Ishikawa (cell line): ENCODE measurements at regions not wholly inside any gene's neighbourhood (a gene's known extent, or its start where the extent isn't known, plus 50 kb on each side); places are given as distances from the start of the nearest gene placed in this dataset.

Source experiments
- CEBPB ChIP-seq: IDR thresholded peaks from 2 replicates; pipeline ENCODE4 v1.6.1; 2012
- CREB1 ChIP-seq: IDR thresholded peaks from 2 replicates; pipeline ENCODE4 v1.6.1; 2012; ENCODE audit warnings: low read depth
- EGR1 ChIP-seq: IDR thresholded peaks from 2 replicates; pipeline ENCODE4 v1.6.1; 2012
- EP300 ChIP-seq: IDR thresholded peaks from 2 replicates; pipeline ENCODE4 v1.6.1; 2012; ENCODE audit warnings: borderline replicate concordance
- FOXM1 ChIP-seq: IDR thresholded peaks from 2 replicates; pipeline ENCODE4 v1.6.1; 2012; ENCODE audit warnings: low read depth, borderline replicate concordance
- NFIC ChIP-seq: IDR thresholded peaks from 2 replicates; pipeline ENCODE4 v1.6.1; 2012
- RAD21 ChIP-seq: IDR thresholded peaks from 2 replicates; pipeline ENCODE4 v1.6.1; 2012; ENCODE audit warnings: low read depth
- REST ChIP-seq: IDR thresholded peaks from 2 replicates; pipeline ENCODE4 v1.6.1; 2012; ENCODE audit warnings: low read depth, mild to moderate bottlenecking
- TAF1 ChIP-seq: IDR thresholded peaks from 2 replicates; pipeline ENCODE4 v1.6.1; 2012; ENCODE audit warnings: low read depth, mild to moderate bottlenecking
- TCF12 ChIP-seq: IDR thresholded peaks from 2 replicates; pipeline ENCODE4 v1.6.1; 2012; ENCODE audit warnings: low read depth
- TEAD4 ChIP-seq: IDR thresholded peaks from 2 replicates; pipeline ENCODE4 v1.6.1; 2012
- YY1 ChIP-seq: IDR thresholded peaks from 2 replicates; pipeline ENCODE4 v1.6.1; 2012; ENCODE audit warnings: low read depth
- ZBTB7A ChIP-seq: IDR thresholded peaks from 2 replicates; pipeline ENCODE4 v1.6.1; 2012; ENCODE audit warnings: low read depth
- TF ChIP-seq, protein P1 (sequence below): IDR thresholded peaks from 2 replicates; pipeline ENCODE4 v1.6.1; 2012
- TF ChIP-seq, protein P2 (sequence below): IDR thresholded peaks from 2 replicates; pipeline ENCODE4 v1.6.1; 2012

- TF ChIP-seq NFIC (no peak), TAF1 (no peak), EP300 (no peak), RAD21 (no peak), REST (no peak), CREB1 (no peak), YY1 (no peak), TCF12 (no peak), TEAD4 (no peak), FOXM1 (no peak), CEBPB (no peak)
- TF ChIP-seq, protein P1, sequence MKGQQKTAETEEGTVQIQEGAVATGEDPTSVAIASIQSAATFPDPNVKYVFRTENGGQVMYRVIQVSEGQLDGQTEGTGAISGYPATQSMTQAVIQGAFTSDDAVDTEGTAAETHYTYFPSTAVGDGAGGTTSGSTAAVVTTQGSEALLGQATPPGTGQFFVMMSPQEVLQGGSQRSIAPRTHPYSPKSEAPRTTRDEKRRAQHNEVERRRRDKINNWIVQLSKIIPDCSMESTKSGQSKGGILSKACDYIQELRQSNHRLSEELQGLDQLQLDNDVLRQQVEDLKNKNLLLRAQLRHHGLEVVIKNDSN = no peak
- TF ChIP-seq, protein P2, sequence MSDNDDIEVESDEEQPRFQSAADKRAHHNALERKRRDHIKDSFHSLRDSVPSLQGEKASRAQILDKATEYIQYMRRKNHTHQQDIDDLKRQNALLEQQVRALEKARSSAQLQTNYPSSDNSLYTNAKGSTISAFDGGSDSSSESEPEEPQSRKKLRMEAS = no peak
These were observed 225.8 kb upstream of the ARSJ start for GRCh38 chr4:114205261-114205660.

DNA sequence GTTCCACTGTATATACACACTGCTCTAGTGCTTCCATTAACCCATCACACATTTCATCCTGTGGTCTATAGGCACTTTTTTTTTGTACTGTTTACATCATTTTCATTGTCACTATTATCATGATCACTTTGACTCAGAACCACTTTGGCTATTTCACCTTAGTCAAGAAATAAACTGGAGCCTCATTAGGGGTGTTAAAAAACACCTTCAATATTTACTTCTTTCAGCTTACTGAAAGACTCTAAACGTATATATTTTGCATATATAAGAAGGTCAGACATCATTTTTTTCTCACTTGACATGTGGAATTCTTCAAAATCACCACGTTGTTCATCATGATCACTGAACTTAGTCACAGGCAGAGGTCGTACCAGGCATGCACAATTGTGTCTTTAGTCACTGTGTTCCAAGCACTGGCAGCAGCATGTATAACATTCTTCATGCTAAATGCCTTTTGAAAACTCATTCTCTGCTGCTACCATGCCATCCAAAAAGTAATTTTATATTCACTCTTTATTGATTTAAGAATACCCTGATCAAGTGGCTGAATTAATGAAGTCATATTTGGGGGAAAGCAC lies 229.2 kb upstream of the ARSJ start:
- TF ChIP-seq NFIC (no peak), EGR1 (no peak), TEAD4 (no peak), REST (no peak), RAD21 (no peak; the same call in 1 of the 2 replicates), CEBPB (no peak), TCF12 (no peak), FOXM1 (no peak), YY1 (no peak), EP300 (no peak), CREB1 (no peak), ZBTB7A (no peak), TAF1 (no peak)
- TF ChIP-seq, protein P1 = no peak
- TF ChIP-seq, protein P2 = no peak

DNA sequence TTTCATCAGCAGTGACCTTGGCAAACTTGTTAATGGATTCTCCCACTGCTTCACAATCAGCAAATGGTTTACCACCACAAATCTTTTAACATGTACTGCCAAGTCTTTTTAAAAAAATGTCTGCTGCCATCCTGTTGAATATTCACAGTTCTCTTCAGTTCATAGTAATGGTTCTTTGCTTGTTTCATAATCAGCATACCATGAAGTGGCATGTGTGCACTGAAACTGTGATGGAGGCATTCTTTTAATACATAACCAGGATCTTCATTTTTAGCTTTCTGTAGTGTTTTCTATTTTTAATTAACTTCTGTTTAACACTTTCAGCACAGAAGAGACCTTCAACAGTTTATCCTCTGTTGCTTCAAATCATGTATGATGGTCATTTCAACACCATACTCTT lies 230.1 kb upstream of the ARSJ start:
- TF ChIP-seq RAD21 = no peak
- TF ChIP-seq EGR1 = no peak
- no peak for TF ChIP-seq REST

GRCh38 chr4:114211556-114211955 lies 232.1 kb upstream of the ARSJ start:
- TF ChIP-seq, protein P2 = no peak
- TF ChIP-seq TAF1 (no peak), REST (no peak), YY1 (no peak), EGR1 (no peak), TEAD4 (no peak), FOXM1 (no peak)
- TF ChIP-seq, protein P1 = no peak
